HEK293 (cell line): ENCODE measurements at regions not wholly inside any gene's neighbourhood (a gene's known extent, or its start where the extent isn't known, plus 50 kb on each side); places are given as distances from the start of the nearest gene placed in this dataset.

Experiments
- CTCF ChIA-PET: fragments of 350-600 bp; formaldehyde crosslinking; extraction: SDS; loops from one replicate; lab custom pipeline; 2021; ENCODE audit warnings: antibody characterized with exemption; lab: Yijun Ruan, JAX
- POLR2A ChIA-PET: fragments of 300-600 bp; formaldehyde crosslinking; extraction: SDS; loops from one replicate; lab custom pipeline; 2020; ENCODE audit warnings: antibody characterized with exemption, inconsistent platforms; lab: Yijun Ruan, JAX
- H3K27ac ChIP-seq: fragments of 200-500 bp; sonication (Bioruptor generic); 2 replicates; pipeline ENCODE4 v1.5.1; 2014; ENCODE audit warnings: low read depth, low read length, control low read depth, inconsistent platforms; ENCODE audit errors: extremely low read depth
- H3K36me3 ChIP-seq, 2 experiments: fragments of 200-500 bp in 1 of 2; sonication (Bioruptor generic) in 1 of 2; 1 replicate in 1 of 2; 2 replicates in 1 of 2; pipeline ENCODE4 v1.5.1; 2014 to 2017; ENCODE audit warnings: inconsistent platforms in 2 of 2, low read length in 2 of 2; ENCODE audit not compliant: control insufficient read depth in 2 of 2, insufficient read depth in 1 of 2
- H3K4me1 ChIP-seq: fragments of 200-500 bp; sonication (Bioruptor generic); 2 replicates; pipeline ENCODE4 v1.5.1; 2014; ENCODE audit warnings: mild to moderate bottlenecking, low read length, inconsistent platforms; ENCODE audit not compliant: control insufficient read depth, insufficient read depth
- H3K4me3 ChIP-seq: 2 replicates; pipeline ENCODE4 v1.5.1; 2011; ENCODE audit warnings: low read depth, mild to moderate bottlenecking, control low read depth, low read length, moderate library complexity
- H3K9me3 ChIP-seq: fragments of 200-500 bp; sonication (Bioruptor generic); 2 replicates; pipeline ENCODE4 v1.5.1; 2014; ENCODE audit warnings: low read depth, low read length, inconsistent platforms; ENCODE audit not compliant: control insufficient read depth, insufficient read depth
- ELK4 ChIP-seq: IDR thresholded peaks from 2 replicates; pipeline ENCODE4 v1.6.1; 2011; ENCODE audit warnings: mild to moderate bottlenecking, low read depth, low read length, borderline replicate concordance
- KLF16 ChIP-seq: fragments of 450-650 bp; formaldehyde crosslinking; IDR thresholded peaks from 2 replicates; pipeline ENCODE4 v1.5.1; 2017; ENCODE audit warnings: missing biosample characterization, missing genetic modification characterization
- KLF17 ChIP-seq: fragments of 450-650 bp; formaldehyde crosslinking; IDR thresholded peaks from 2 replicates; pipeline ENCODE4 v1.5.1; 2016; ENCODE audit warnings: missing biosample characterization, missing genetic modification characterization
- KLF8 ChIP-seq: fragments of 450-650 bp; formaldehyde crosslinking; IDR thresholded peaks from 2 replicates; pipeline ENCODE4 v1.5.1; 2016; ENCODE audit warnings: missing biosample characterization, missing genetic modification characterization
- OVOL3 ChIP-seq: fragments of 450-650 bp; formaldehyde crosslinking; IDR thresholded peaks from 2 replicates; pipeline ENCODE4 v1.5.1; 2016; ENCODE audit warnings: missing biosample characterization, missing genetic modification characterization
- PRDM6 ChIP-seq: fragments of 450-650 bp; formaldehyde crosslinking; IDR thresholded peaks from 2 replicates; pipeline ENCODE4 v1.5.1; 2017; ENCODE audit warnings: missing biosample characterization, missing genetic modification characterization
- RBAK ChIP-seq: fragments of 450-650 bp; formaldehyde crosslinking; IDR thresholded peaks from 2 replicates; pipeline ENCODE4 v1.5.1; 2016; ENCODE audit warnings: missing biosample characterization, missing genetic modification characterization
- SALL2 ChIP-seq: fragments of 450-650 bp; formaldehyde crosslinking; IDR thresholded peaks from 2 replicates; pipeline ENCODE4 v1.5.0; 2017; ENCODE audit warnings: missing biosample characterization, mild to moderate bottlenecking, missing genetic modification characterization, borderline replicate concordance
- SP3 ChIP-seq: fragments of 450-650 bp; formaldehyde crosslinking; IDR thresholded peaks from 2 replicates; pipeline ENCODE4 v1.5.1; 2016; ENCODE audit warnings: missing biosample characterization, missing genetic modification characterization
- ZNF132 ChIP-seq: fragments of 450-650 bp; formaldehyde crosslinking; IDR thresholded peaks from 2 replicates; pipeline ENCODE4 v1.5.1; 2017; ENCODE audit warnings: missing biosample characterization, missing genetic modification characterization, borderline replicate concordance
- ZNF138 ChIP-seq: fragments of 450-650 bp; formaldehyde crosslinking; IDR thresholded peaks from 2 replicates; pipeline ENCODE4 v1.5.1; 2016; ENCODE audit warnings: missing biosample characterization, missing genetic modification characterization, borderline replicate concordance
- ZNF140 ChIP-seq: fragments of 450-650 bp; formaldehyde crosslinking; IDR thresholded peaks from 2 replicates; pipeline ENCODE4 v1.5.1; 2016; ENCODE audit warnings: missing biosample characterization, missing genetic modification characterization
- ZNF18 ChIP-seq: fragments of 450-650 bp; formaldehyde crosslinking; IDR thresholded peaks from 2 replicates; pipeline ENCODE4 v1.5.1; 2016; ENCODE audit warnings: missing biosample characterization, missing genetic modification characterization
- ZNF221 ChIP-seq: fragments of 450-650 bp; formaldehyde crosslinking; IDR thresholded peaks from 2 replicates; pipeline ENCODE4 v1.5.1; 2017; ENCODE audit warnings: missing biosample characterization, missing genetic modification characterization, borderline replicate concordance
- ZNF391 ChIP-seq: fragments of 450-650 bp; formaldehyde crosslinking; IDR thresholded peaks from 2 replicates; pipeline ENCODE4 v1.5.1; 2016; ENCODE audit warnings: low read depth, missing biosample characterization, missing genetic modification characterization, borderline replicate concordance
- ZNF518A ChIP-seq: fragments of 450-650 bp; formaldehyde crosslinking; conservative IDR thresholded peaks from 2 replicates; pipeline ENCODE4 v1.5.1; 2016; ENCODE audit warnings: low read depth, missing biosample characterization, missing genetic modification characterization
- ZNF529 ChIP-seq: fragments of 450-650 bp; formaldehyde crosslinking; IDR thresholded peaks from 2 replicates; pipeline ENCODE4 v1.5.1; 2017; ENCODE audit warnings: missing genetic modification characterization, missing biosample characterization; ENCODE audit not compliant: insufficient replicate concordance
- ZNF645 ChIP-seq: fragments of 450-650 bp; formaldehyde crosslinking; IDR thresholded peaks from 2 replicates; pipeline ENCODE4; 2016; ENCODE audit warnings: missing biosample characterization, missing genetic modification characterization
- ZNF704 ChIP-seq: fragments of 450-650 bp; formaldehyde crosslinking; IDR thresholded peaks from 2 replicates; pipeline ENCODE4 v1.5.1; 2016; ENCODE audit warnings: missing biosample characterization, missing genetic modification characterization

GRCh38 chr4:79074040-79074439 lies 134.8 kb upstream of the PAQR3 start:
- POLR2A ChIA-PET = no interaction called here

GRCh38 chr4:79073471-79073870 lies 134.2 kb upstream of the PAQR3 start:
- POLR2A ChIA-PET = no interaction called here
- Histone ChIP-seq H3K36me3 (no peaks in the 10 kb centered on the region), H3K27ac (no peak overlapping the region), H3K4me3 (no peak overlapping the region), H3K9me3 (no peaks in the 10 kb centered on the region), H3K4me1 (no peaks in the 10 kb centered on the region)
- CTCF ChIA-PET = no interaction called here
- TF ChIP-seq OVOL3 = no peak
- TF ChIP-seq ZNF138 (tag by site-specific recombination) = no peak
- no peak for TF ChIP-seq ZNF645
- TF ChIP-seq RBAK = no peak
- TF ChIP-seq ZNF704 (tag by site-specific recombination) = no peak
- no peak for TF ChIP-seq ZNF518A (tag by site-specific recombination)
- no peak for TF ChIP-seq ZNF18 (tag by site-specific recombination)
- TF ChIP-seq ZNF221 = no peak
- no peak for TF ChIP-seq ELK4
- TF ChIP-seq SP3 (tag by site-specific recombination) = no peak

More at GRCh38 chr4:79074040-79074439, 134.8 kb upstream of the PAQR3 start:
- TF ChIP-seq SP3 (tag by site-specific recombination) (no peak), ZNF391 (tag by site-specific recombination) (no peak), ZNF140 (no peak), ZNF704 (tag by site-specific recombination) (no peak), SALL2 (no peak), ZNF529 (tag by site-specific recombination) (no peak), PRDM6 (tag by site-specific recombination) (no peak), KLF17 (tag by site-specific recombination) (no peak), KLF16 (tag by site-specific recombination) (no peak), ZNF132 (tag by site-specific recombination) (no peak), KLF8 (tag by site-specific recombination) (no peak)
- no peak overlapping the region for H3K4me3 ChIP-seq
- H3K27ac ChIP-seq = no peak overlapping the region
- H3K4me1 ChIP-seq = no peaks in the 10 kb centered on the region
- H3K36me3 ChIP-seq = no peaks in the 10 kb centered on the region
- no peaks in the 10 kb centered on the region for H3K9me3 ChIP-seq
- CTCF ChIA-PET = no interaction called here
